Activated CD8-positive, alpha-beta memory T cell treated with anti-CD3 and anti-CD28 coated beads for 48 hours (primary cell): ENCODE measurements at regions not wholly inside any gene's neighbourhood (a gene's known extent, or its start where the extent isn't known, plus 50 kb on each side); places are given as distances from the start of the nearest gene placed in this dataset.

Experiments used
- DNase-seq, 3 experiments: peaks; one replicate each; pipeline ENCODE4 v3.0.0-alpha.2; 2020; ENCODE audit warnings: low read depth in 2 of 3, low spot score in 2 of 3

DNA sequence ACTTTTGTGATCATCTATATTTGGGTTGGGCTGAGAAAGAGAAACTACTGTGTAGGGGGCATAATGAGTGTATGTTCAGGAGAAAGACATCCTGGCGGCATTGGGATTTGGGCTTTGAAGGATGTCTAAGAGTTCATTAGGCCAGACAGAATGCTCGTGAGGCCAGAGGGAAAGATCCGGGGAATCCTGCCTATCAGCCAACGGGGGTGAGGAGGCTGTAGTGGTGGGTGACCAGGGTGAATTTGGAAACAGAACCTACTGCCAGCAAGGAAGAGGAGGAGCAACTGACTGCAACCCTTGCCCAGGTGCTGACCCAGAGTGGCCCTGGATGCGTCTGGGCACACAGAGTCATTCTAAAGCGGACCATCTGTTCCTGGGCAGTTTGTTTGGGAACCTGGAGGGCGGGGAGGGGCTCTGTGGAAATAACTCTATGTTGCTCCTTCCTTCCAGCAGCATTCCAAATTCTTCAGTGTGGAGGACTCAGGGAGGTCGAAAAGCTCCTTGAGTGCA is 56.9 kb upstream of the ECE1 start:
- DNase-seq, result no peak

DNA sequence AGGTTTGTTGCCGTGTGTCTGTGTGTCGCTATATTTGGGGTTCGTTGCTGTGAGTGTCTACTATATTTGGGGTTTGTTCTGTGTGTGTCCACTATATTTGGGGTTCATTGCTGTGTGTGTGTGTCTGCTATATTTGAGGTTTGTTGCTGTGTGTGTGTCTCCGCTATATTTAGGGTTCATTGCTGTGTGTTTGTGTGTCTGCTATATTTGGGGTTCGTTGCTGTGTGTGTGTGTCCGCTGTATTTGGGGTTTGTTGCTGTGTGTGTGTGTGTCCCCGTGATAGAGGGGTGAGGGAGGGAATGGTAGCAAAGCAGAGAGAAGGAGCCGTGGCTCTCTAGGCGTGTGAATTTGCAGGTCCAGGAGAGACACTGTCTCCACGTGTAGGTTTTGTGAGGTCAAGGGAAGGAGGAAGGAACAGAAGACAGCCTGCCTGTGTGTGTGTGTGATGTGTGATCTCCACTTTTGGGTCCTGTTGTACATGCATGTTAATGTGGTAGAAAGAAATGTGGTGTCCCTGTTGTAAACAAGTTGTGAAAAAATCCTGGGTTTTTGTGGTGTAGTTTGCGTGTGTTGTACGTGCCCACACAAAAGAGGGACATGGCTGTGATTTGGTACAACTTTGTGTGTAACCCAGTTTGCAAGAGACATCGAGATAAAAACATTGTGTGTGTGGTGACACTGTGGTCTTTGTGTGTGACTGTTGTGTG is 56.3 kb upstream of the ECE1 start:
- no peak for DNase-seq

DNA sequence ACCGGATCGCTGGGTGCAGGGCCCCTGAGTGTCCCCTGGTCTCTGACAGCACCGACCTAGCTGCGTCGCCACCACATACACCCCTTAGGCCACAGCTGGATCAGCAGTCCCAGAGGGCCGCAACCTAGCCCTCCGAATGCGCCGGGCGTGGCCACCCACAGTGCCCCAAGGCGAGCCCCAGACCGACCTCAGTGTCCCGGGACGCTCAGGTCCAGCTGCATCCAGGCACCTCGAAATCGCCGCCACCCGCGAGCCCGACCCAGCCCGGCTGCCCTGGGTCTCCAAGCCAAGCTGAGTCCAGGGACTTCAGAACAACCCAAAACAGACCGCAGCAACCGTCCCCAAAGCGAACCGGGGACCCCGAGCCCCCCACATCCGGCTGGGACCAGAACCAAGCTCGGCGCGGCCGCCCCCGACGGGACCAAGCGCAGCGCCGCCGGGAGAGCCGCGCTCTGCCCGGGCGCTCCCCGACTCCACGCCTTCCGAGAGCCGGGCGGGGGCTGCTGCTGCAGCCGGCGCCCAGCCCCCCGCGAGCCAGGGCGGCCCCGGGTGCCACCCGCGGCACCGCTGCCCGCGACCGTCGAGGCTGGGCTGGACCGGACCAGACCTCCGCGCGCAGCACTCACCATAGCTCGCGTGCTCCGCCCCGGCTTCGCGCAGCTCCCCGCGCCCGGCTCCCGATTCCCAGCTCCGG is 54.6 kb upstream of the ECE1 start:
- no peak for DNase-seq

DNA sequence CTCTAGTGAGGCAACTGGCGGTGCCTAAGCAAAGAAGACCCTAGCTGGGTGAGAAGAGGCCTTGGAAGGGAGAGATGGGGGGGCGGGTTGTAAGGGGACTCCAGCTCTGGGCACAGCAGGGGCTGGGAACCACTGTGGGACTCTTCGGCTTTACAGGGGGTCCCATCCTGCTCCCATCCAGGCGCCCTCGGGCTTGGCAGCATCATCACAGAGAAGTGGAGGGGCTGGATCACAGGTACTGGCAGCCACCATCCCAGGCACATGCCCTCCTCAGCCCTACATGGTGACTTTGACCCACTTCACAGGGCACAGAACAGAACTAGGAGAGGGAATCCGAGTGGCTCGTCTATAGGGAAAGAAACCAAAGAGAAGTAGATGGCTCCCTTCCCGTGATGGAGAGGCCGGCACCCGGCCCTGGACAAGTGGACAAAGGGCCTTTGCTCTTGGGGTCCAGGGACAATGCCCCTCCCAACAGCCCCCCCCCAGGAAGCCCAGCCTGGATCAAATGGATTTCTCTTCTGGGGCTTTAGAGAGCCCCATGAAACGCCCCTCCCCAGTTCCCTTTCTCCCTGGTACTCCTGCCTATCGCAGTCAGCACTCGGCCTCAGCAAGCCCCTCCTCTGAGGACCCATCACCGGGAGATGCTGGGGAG is 54.0 kb upstream of the ECE1 start:
- DNase-seq, result no peak

DNA sequence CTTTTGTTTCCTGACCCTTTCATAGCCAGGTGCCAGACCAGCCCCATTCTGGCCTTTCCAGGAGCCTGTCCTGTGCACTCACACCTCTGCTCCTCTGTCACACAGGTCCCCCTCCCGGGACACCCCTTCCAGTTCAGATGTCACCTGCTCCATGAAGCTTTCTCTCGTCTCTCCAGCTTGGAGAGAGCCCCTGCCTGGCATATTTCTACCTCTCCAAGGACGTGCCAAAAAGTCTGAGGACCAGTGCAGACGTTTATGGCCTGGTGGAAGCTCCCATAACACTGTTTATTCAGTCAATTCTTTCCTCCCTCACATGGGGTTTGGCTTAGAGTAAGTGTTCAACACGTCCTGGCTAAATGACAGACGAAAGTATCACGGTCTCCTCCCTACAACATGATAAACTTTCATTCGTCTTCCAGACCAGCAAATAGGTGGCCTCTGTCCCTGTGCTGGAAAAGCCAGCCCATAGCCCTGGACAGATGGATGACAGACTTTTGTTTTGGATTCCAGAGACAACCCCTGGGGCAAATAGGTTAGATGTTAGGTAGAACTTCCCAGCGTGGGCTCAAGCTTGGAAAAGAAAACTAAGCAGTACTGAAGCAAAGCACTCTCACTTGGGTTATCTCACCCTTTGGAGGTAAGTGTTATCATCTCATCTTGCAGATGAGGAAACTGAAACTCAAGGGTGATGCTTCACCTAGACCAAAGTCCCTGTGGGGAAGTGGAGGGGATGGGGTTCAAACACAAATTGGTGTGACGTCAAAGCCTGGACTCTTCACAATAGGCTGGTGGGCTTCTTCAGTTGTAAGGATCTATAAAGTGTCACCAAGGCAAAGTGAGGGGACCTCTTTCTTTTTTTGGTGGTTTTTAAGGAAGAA is 52.9 kb upstream of the ECE1 start:
- DNase-seq, result no peak

DNA sequence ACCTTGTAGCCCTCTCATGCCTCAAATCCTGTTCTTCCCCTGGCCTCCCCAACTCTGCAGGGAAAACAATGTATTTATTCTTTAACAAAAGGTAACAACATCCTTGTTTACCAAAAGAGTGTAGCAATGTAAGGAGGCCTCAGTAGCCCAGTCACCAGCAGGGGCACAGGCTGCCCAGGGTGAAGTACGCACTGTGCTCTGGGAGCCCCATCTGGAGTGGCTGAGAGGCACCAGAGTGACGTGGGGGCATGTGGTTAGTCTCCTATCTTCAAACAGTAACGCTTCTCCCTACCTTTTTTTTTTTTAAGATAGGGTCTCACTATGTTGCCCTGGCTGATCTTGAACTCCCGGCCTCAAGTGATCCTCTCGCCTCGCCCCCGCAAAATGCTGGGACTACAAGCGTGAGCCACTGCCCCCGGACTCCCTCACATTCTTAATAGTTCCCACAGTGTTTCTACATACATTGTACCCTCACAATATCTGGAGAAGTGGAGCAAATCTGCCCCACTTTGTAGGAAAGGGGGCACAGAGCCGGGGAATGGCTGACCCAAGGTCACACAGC is 51.3 kb upstream of the ECE1 start:
- DNase-seq, result no peak

DNA sequence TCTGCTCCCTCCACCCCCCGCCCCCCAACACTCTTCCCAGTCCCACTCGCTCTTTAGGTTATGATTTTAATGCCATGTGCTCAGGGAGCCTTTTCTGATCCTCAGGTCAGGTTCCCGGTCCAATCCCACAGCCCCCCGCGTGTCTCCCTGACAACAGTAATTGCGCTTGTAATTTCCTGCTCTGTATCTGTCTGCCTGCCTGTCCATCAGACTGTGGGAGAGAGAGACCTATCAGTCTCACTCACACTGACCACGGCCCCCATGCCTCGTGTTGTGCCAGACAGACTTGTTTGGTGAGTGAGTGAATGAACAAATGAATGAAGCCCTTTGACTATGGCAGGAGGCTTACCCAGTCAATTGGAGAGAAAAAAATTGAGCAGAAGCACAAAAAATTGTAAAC is 50.8 kb upstream of the ECE1 start:
- no peak for DNase-seq

DNA sequence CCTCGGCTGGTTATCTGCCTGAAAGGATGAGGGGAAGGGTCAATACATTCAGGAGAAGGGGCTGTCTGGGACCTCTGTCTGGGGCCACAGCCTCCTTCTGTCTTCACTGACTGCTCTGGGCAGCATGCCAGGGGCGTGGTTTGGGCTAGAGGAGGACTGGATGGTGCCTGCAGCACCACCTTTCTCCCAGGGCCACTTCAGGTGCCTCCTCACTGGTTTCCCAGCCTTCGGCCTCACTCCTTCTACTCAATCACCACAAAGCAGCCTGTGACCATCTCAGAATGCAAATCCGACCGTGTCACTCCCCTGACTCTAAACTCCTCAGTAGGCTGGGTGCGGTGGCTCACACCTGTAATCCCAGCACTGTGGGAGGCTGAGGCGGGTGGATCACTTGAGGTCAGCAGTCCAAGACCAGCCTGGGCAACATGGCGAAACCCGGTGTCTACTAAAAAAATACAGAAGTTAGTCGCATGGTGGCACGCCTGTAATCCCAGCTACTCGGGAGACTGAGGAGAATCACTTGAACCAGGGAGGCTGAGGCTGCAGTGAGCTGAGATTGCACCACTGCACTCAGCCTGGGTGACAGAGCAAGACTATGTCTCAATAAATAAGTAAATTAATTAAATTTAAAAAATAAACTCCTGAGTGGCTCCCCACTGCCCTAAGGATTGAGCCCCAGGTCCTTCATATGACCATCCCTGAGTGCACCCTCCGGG is 50.1 kb upstream of the ECE1 start:
- DNase-seq, result no peak
